GM23338 (cell line): ENCODE measurements at regions not wholly inside any gene's neighbourhood (a gene's known extent, or its start where the extent isn't known, plus 50 kb on each side); places are given as distances from the start of the nearest gene placed in this dataset.

Source experiments
- ATAC-seq: fragments of 200-7000 bp; cut with Tn5 transposase; 3 replicates; pipeline ENCODE4 v1.9.1; 2020
- DNase-seq: peaks from one replicate; pipeline ENCODE4 v3.0.0-alpha.2; 2015; ENCODE audit warnings: low spot score
- H2AFZ ChIP-seq: fragments of 200-600 bp; sonication (generic); 2 replicates; pipeline ENCODE4 v1.8.0; 2016; ENCODE audit warnings: antibody characterized with exemption, mild to moderate bottlenecking, moderate library complexity
- H3F3A ChIP-seq: fragments of 200-600 bp; sonication (generic); replicated peaks from 2 replicates; pipeline ENCODE4 v1.8.0; 2017; ENCODE audit warnings: antibody characterized with exemption, mixed run types, low read depth
- H3K27ac ChIP-seq: fragments of 200-600 bp; sonication (generic); 2 replicates; pipeline ENCODE4 v1.6.1; 2016; ENCODE audit warnings: low read depth
- H3K27me3 ChIP-seq: fragments of 200-600 bp; sonication (generic); 2 replicates; pipeline ENCODE4 v1.8.0; 2016; ENCODE audit warnings: mild to moderate bottlenecking, mixed run types, moderate library complexity; ENCODE audit not compliant: insufficient read depth
- H3K36me3 ChIP-seq: fragments of 200-600 bp; sonication (generic); 2 replicates; pipeline ENCODE4 v1.8.0; 2016; ENCODE audit warnings: mild to moderate bottlenecking; ENCODE audit not compliant: insufficient read depth
- H3K4me1 ChIP-seq: fragments of 200-600 bp; sonication (generic); 2 replicates; pipeline ENCODE4 v1.8.0; 2016; ENCODE audit warnings: mild to moderate bottlenecking, moderate library complexity; ENCODE audit not compliant: insufficient read depth
- H3K4me2 ChIP-seq: fragments of 200-600 bp; sonication (generic); 2 replicates; pipeline ENCODE4 v1.7.1; 2017; ENCODE audit warnings: mixed run types
- H3K4me3 ChIP-seq: fragments of 200-600 bp; sonication (generic); 2 replicates; pipeline ENCODE4 v1.6.1; 2016; ENCODE audit warnings: mixed run types
- H3K79me2 ChIP-seq: fragments of 200-600 bp; sonication (generic); replicated peaks from 2 replicates; pipeline ENCODE4 v1.8.0; 2017; ENCODE audit warnings: mild to moderate bottlenecking; ENCODE audit not compliant: insufficient read depth
- H3K9me2 ChIP-seq: fragments of 200-600 bp; sonication (generic); 2 replicates; pipeline ENCODE4 v1.8.0; 2017; ENCODE audit not compliant: insufficient read depth
- H4K20me1 ChIP-seq: fragments of 200-600 bp; sonication (generic); replicated peaks from 2 replicates; pipeline ENCODE4 v1.8.0; 2017; ENCODE audit warnings: mild to moderate bottlenecking; ENCODE audit not compliant: insufficient read depth
- H3K27ac Mint-ChIP-seq: 2 replicates; pipeline ENCODE4 v1.8.0; 2020; ENCODE audit warnings: inconsistent platforms, mild to moderate bottlenecking, moderate library complexity, mixed read lengths
- H3K27me3 Mint-ChIP-seq: 3 replicates; pipeline ENCODE4 v1.8.0; 2022; ENCODE audit warnings: low read depth, mild to moderate bottlenecking, moderate library complexity, mixed read lengths, inconsistent platforms; ENCODE audit not compliant: insufficient read depth, poor library complexity
- H3K36me3 Mint-ChIP-seq: 3 replicates; pipeline ENCODE4 v1.8.0; 2021; ENCODE audit warnings: low read depth, mild to moderate bottlenecking, inconsistent platforms, moderate library complexity, mixed read lengths
- H3K4me1 Mint-ChIP-seq: 3 replicates; pipeline ENCODE4 v1.8.0; 2020; ENCODE audit warnings: mild to moderate bottlenecking, inconsistent platforms, mixed read lengths
- H3K4me3 Mint-ChIP-seq: 3 replicates; pipeline ENCODE4 v1.8.0; 2021; ENCODE audit warnings: moderate library complexity, mild to moderate bottlenecking, inconsistent platforms, mixed read lengths
- H3K9me3 Mint-ChIP-seq: 3 replicates; pipeline ENCODE4 v1.8.0; 2020; ENCODE audit warnings: moderate library complexity, mild to moderate bottlenecking, inconsistent platforms, mixed read lengths
- EZH2 ChIP-seq: fragments of 200-600 bp; sonication (generic); IDR thresholded peaks from one replicate; pipeline ENCODE4 v1.8.0; 2017; ENCODE audit warnings: antibody characterized with exemption, mild to moderate bottlenecking, low read depth; ENCODE audit not compliant: unreplicated experiment
- EZH2phosphoT487 ChIP-seq: fragments of 200-600 bp; sonication (generic); IDR thresholded peaks from one replicate; pipeline ENCODE4 v1.8.1; 2018; ENCODE audit warnings: antibody characterized with exemption; ENCODE audit not compliant: unreplicated experiment
- POLR2AphosphoS5 ChIP-seq: IDR thresholded peaks from 2 replicates; pipeline ENCODE4 v1.6.1; 2016; ENCODE audit warnings: antibody characterized with exemption, low read depth
- STAT1 ChIP-seq: IDR thresholded peaks from one replicate; pipeline ENCODE4 v1.6.1; 2016; ENCODE audit warnings: antibody characterized with exemption; ENCODE audit not compliant: unreplicated experiment
- ZNF331 ChIP-seq: fragments of 250-450 bp; sonication (Bioruptor Pico); IDR thresholded peaks from 2 replicates; pipeline ENCODE4 v1.5.0; 2020; ENCODE audit warnings: low read depth, mild to moderate bottlenecking, moderate library complexity
- TF ChIP-seq, protein P1 (sequence below): IDR thresholded peaks from one replicate; pipeline ENCODE4 v1.6.1; 2018; ENCODE audit warnings: antibody characterized with exemption; ENCODE audit not compliant: unreplicated experiment
- TF ChIP-seq, protein P2 (sequence below): IDR thresholded peaks from 2 replicates; pipeline ENCODE4 v1.6.1; 2016; ENCODE audit warnings: antibody characterized with exemption

DNA sequence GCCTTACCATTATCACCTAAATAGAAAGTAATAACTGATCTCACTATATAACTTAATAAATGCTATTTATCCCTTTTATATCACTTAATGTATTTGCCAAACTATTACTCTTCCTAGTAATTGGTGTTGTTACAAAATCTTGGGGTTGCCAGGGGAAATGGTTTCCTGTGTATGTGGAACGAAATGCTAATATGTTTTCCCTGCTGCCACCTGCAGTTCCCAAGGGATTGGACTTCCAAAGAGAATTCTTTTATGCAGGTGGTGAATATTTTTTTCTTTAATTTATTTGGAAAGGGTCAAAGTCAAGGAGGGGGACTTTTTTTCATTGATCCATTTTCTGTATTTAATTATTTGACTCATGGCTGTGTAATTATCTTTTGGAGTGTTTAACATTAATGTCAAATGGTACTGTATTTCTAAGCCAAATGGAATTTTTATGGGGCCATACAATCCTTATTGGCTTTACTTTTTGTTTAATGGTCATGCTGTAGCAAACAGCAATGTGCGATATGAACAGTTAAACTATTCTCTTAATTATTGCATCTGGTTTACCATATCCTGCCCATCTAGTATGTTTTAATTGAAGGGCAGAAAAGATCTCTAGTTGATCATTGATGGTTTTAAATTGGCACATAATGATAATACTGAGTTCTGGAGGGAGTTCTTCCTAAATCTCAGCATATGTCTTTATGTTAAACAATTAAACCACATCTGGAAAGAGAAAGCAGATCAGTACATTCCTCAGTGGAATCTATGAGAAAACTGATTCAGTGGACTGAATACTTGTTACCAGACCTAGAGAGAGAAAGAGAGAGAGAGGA lies 486.3 kb downstream of the TTLL7 start:
- no peak overlapping the region for H3K4me3 Mint-ChIP-seq
- Histone ChIP-seq H3K4me2 (no peak overlapping the region), H3K27ac (no peak overlapping the region), H3K79me2 (no peaks in the 10 kb centered on the region), H2AFZ (no peak overlapping the region), H3K27me3 (no peaks in the 10 kb centered on the region), H3K4me1 (peaks cover 5% of the 10 kb centered on the region; the same call in 1 of the 2 replicates), H3F3A (no peaks in the 10 kb centered on the region), H3K36me3 (no peaks in the 10 kb centered on the region), H3K4me3 (no peak overlapping the region), H4K20me1 (no peaks in the 10 kb centered on the region), H3K9me2 (peaks cover 5% of the 10 kb centered on the region; the same call in 1 of the 2 replicates)
- DNase-seq (peak; percentile 27), ATAC-seq (no peak)
- peaks cover 14% of the 10 kb centered on the region; the same call in 2 of the 3 replicates for H3K4me1 Mint-ChIP-seq
- no peak overlapping the region for H3K27ac Mint-ChIP-seq
- peaks cover 2% of the 10 kb centered on the region for H3K27me3 Mint-ChIP-seq
- no peak for TF ChIP-seq EZH2
- no peak for TF ChIP-seq ZNF331
- TF ChIP-seq POLR2AphosphoS5 = no peak
- TF ChIP-seq, protein P1, sequence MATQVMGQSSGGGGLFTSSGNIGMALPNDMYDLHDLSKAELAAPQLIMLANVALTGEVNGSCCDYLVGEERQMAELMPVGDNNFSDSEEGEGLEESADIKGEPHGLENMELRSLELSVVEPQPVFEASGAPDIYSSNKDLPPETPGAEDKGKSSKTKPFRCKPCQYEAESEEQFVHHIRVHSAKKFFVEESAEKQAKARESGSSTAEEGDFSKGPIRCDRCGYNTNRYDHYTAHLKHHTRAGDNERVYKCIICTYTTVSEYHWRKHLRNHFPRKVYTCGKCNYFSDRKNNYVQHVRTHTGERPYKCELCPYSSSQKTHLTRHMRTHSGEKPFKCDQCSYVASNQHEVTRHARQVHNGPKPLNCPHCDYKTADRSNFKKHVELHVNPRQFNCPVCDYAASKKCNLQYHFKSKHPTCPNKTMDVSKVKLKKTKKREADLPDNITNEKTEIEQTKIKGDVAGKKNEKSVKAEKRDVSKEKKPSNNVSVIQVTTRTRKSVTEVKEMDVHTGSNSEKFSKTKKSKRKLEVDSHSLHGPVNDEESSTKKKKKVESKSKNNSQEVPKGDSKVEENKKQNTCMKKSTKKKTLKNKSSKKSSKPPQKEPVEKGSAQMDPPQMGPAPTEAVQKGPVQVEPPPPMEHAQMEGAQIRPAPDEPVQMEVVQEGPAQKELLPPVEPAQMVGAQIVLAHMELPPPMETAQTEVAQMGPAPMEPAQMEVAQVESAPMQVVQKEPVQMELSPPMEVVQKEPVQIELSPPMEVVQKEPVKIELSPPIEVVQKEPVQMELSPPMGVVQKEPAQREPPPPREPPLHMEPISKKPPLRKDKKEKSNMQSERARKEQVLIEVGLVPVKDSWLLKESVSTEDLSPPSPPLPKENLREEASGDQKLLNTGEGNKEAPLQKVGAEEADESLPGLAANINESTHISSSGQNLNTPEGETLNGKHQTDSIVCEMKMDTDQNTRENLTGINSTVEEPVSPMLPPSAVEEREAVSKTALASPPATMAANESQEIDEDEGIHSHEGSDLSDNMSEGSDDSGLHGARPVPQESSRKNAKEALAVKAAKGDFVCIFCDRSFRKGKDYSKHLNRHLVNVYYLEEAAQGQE = no peak
- no peak for TF ChIP-seq EZH2phosphoT487
- TF ChIP-seq, protein P2, sequence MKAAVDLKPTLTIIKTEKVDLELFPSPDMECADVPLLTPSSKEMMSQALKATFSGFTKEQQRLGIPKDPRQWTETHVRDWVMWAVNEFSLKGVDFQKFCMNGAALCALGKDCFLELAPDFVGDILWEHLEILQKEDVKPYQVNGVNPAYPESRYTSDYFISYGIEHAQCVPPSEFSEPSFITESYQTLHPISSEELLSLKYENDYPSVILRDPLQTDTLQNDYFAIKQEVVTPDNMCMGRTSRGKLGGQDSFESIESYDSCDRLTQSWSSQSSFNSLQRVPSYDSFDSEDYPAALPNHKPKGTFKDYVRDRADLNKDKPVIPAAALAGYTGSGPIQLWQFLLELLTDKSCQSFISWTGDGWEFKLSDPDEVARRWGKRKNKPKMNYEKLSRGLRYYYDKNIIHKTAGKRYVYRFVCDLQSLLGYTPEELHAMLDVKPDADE = no peak
- no peaks in the 10 kb centered on the region for H3K9me3 Mint-ChIP-seq
- no peaks in the 10 kb centered on the region for H3K36me3 Mint-ChIP-seq

DNA sequence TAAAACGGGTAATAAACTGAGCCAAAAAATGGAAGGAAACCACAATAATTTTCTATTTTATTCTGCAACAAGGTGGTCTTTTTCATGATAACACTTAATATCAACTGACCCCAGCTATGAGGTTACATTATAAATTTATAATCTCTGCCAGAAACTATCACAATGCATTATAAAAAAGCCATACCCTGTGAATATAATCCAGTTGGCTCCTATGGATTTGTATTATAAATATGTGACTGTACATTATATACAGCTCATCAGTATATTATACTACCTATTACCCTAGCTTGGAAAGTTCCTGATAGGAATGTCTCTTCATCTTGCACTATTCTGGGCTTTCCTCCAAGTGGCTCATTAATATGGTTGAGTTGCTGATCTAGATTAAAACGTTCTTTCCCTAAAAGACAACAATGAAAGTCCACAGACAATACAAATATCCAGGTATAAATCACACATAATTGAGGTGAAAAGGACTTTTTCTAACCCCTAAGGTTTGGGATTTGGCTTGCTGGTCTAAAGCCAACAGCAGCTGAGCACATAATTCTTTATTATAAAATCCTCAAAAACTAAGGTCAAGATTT lies 487.7 kb downstream of the TTLL7 start:
- Mint-ChIP-seq H3K27ac (no peak overlapping the region), H3K4me3 (no peak overlapping the region), H3K36me3 (no peaks in the 10 kb centered on the region), H3K9me3 (no peaks in the 10 kb centered on the region), H3K4me1 (peaks cover 14% of the 10 kb centered on the region; the same call in 2 of the 3 replicates), H3K27me3 (peaks cover 2% of the 10 kb centered on the region)
- Histone ChIP-seq H3K4me2 (no peak overlapping the region), H4K20me1 (no peaks in the 10 kb centered on the region), H3K36me3 (no peaks in the 10 kb centered on the region), H3K27ac (no peak overlapping the region), H3K4me3 (no peak overlapping the region), H3K4me1 (peaks cover 5% of the 10 kb centered on the region; the same call in 1 of the 2 replicates), H3K9me2 (peaks cover 4% of the 10 kb centered on the region; the same call in 1 of the 2 replicates), H3K27me3 (no peaks in the 10 kb centered on the region), H2AFZ (no peak overlapping the region), H3K79me2 (no peaks in the 10 kb centered on the region), H3F3A (no peaks in the 10 kb centered on the region)
- DNase-seq (no peak), ATAC-seq (no peak)
- TF ChIP-seq, protein P2 = no peak
- TF ChIP-seq STAT1 (no peak), ZNF331 (no peak)
